Activated CD4-positive, alpha-beta T cell treated with anti-CD3 and anti-CD28 coated beads, Interleukin-2, amount 10 ng/mL, durations not matched to agents 24 days and 14 days (primary cell): ENCODE measurements at regions not wholly inside any gene's neighbourhood (a gene's known extent, or its start where the extent isn't known, plus 50 kb on each side); places are given as distances from the start of the nearest gene placed in this dataset.
A peak's percentile ranks its signal among the peaks of the same experiment; 100 is the strongest.

Source experiments
- DNase-seq: peaks from one replicate; pipeline ENCODE4 v3.0.0; 2022
- H3K27ac Mint-ChIP-seq: one replicate; pipeline ENCODE4 v1.8.0; 2022; ENCODE audit warnings: mild to moderate bottlenecking, mixed read lengths
- H3K27me3 Mint-ChIP-seq: one replicate; pipeline ENCODE4 v1.8.0; 2022; ENCODE audit warnings: mixed read lengths
- H3K36me3 Mint-ChIP-seq: one replicate; pipeline ENCODE4 v1.8.0; 2022; ENCODE audit warnings: low read depth, mild to moderate bottlenecking, mixed read lengths
- H3K4me1 Mint-ChIP-seq: one replicate; pipeline ENCODE4 v1.8.0; 2021; ENCODE audit warnings: mixed read lengths
- H3K4me3 Mint-ChIP-seq: one replicate; pipeline ENCODE4 v1.8.0; 2022; ENCODE audit warnings: mild to moderate bottlenecking, moderate library complexity, mixed read lengths
- H3K9me3 Mint-ChIP-seq: one replicate; pipeline ENCODE4 v1.8.0; 2021; ENCODE audit warnings: mixed read lengths
- intact Hi-C: fragments of 100-400 bp; cut with micrococcal nuclease; formaldehyde crosslinking; loops from one replicate; pipeline ENCODE4 v1.15.1; 2023

DNA sequence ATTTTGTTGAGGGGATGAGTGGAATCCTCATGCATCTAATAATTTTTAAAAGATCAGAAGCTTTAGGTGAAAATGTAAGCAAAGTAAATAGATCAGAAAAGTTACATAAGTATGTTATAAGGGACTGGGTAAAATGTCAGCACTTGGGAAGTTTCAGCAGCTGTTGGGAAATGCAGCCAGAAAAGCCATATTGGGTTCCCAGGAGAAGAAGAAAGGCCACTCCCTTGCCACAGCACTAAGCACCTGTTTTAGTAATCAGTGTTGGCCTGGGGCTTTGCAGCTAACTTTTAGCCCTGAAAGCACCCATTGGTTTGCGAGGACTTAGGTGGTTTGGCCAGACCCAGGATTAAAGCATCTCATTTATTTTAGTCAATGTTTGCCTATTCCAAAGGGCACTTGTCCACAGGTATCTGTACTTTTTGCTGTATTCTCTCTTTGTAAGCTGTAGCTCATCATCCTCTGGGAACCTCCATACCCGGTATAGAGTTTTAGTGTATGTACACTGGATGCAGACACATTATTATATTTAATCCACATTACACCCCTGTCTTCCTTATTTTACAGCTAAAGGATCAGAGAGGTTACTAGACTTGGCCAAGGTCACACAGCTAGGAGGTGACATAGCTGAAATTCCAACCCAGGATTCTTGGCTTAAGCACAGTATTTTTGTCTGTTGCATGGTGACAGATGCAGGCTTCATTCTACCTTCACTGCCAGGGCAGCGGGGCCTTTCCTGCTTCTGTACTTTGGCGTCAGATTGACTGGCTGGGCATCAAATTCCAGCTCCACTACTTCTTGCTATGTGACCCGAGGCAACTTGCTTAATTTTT is 127.7 kb upstream of the SESN3 start:
- H3K27me3 Mint-ChIP-seq = no peaks in the 10 kb centered on the region
- intact Hi-C loops = no loop called here
- H3K4me3 Mint-ChIP-seq = no peak overlapping the region

DNA sequence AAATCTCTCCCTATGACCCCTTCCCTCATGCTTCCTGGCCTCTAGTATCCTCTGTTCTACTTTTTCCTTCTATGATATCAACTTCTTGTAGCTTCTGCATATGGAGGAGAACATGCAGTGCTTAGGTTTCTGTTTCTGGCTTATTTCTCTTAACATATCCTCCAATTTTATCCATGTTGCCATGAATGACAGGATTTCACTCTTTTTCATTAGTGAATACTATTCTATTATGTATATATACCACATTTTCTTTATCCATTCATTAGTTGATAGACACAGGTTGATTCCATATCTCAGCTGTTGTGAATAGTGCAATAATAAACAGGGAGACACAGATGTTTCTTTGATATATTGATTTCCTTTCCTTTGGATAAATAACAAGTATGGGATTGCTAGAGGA is 123.3 kb upstream of the SESN3 start:
- intact Hi-C loops = no loop called here
- no peak overlapping the region for H3K27ac Mint-ChIP-seq
- peaks cover 14% of the 10 kb centered on the region for H3K9me3 Mint-ChIP-seq
- no peak overlapping the region for H3K4me3 Mint-ChIP-seq
- H3K4me1 Mint-ChIP-seq = no peaks in the 10 kb centered on the region
- H3K27me3 Mint-ChIP-seq = peaks cover 4% of the 10 kb centered on the region
- peaks cover 3% of the 10 kb centered on the region for H3K36me3 Mint-ChIP-seq
- DNase-seq = no peak

More for the DNA sequence above, 127.7 kb upstream of the SESN3 start:
- Mint-ChIP-seq H3K36me3 (no peaks in the 10 kb centered on the region), H3K9me3 (peaks cover 3% of the 10 kb centered on the region), H3K27ac (no peak overlapping the region), H3K4me1 (no peaks in the 10 kb centered on the region)
- no peak for DNase-seq

DNA sequence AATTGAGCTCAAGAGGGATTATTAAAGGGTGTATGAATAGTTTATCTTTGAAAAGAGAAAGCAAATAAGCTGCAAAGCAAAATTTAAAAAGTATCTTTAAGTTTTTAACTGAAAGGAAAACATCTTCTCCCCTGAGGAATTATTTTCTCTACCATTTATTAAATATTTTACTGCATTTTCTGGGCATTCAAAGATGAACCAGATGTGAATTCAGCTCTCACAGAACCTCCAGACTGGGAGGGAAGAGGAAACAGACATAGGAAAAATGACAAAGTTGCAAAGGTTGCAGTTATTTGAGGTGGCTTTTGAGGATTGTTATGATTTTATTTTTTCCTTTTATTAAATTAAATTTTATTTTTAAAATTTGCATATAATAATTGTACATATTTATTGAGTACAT is 122.7 kb upstream of the SESN3 start:
- DNase-seq = no peak
- Mint-ChIP-seq H3K27ac (no peak overlapping the region), H3K4me1 (no peaks in the 10 kb centered on the region), H3K36me3 (peaks cover 8% of the 10 kb centered on the region), H3K27me3 (peaks cover 7% of the 10 kb centered on the region), H3K9me3 (peaks cover 20% of the 10 kb centered on the region), H3K4me3 (no peak overlapping the region)
- intact Hi-C loops = no loop called here

DNA sequence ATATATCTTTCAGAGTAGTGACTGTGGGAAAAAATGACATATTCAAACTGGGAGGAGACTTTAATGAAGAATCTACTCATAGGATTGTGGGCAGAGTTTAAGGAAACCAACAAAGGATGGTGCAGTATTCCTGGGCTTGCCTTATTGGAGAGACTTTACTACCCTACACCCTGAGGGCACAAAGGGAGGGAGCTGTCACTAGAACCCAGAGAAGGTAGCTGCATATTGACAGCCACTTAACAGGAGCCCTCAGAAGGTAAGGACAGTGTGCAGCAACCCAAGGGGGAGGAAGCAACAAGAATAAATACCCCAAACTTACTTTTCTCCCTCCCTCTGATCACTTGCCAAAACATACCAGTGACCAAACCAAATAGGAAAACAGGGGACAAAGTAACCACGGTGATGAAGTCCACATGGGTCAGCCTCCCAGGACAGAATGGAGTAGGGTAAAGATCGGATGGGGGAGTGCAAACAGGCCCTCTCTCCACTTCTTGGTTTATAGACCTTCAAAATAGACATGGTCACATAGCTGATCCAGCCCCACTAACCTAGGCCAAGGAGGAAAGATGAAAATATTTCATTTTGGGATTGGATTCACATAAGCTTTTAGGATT is 121.8 kb upstream of the SESN3 start:
- Mint-ChIP-seq H3K4me1 (no peaks in the 10 kb centered on the region), H3K9me3 (peaks cover 26% of the 10 kb centered on the region), H3K27ac (no peak overlapping the region), H3K36me3 (peaks cover 11% of the 10 kb centered on the region), H3K4me3 (no peak overlapping the region), H3K27me3 (peaks cover 7% of the 10 kb centered on the region)
- intact Hi-C loops = no loop called here
- no peak for DNase-seq

DNA sequence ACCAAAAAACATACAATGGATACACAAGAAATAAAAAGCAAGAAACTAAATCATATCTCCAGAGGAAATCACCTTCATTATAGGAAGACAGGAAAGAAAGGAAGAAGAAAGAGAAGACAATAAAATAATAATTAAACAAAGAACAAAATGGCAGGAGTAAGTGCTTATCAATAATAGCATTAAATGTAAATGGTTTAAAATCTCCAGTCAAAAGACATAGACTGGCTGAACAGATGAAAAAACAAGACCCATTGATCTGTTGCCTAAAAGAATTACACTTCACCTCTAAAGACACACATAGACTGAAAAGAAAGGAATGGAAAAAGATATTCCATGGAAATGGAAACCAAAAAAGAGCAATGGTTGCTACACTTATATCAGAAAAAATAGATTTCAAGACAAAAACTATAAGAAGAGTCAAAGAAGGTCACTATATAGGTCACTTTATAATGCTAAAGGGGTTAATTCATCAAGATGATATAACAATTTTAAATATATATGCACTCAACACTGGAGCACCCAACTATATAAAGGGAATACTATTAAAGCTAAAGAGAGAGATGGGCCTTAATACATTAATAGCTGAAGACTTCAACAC is 118.4 kb upstream of the SESN3 start:
- intact Hi-C loops = loop anchor here (5.0 to 10.0 kb wide), 2 partner anchors 95 to 208 kb away; no protein-coding TSS in a partner anchor
- peaks cover 8% of the 10 kb centered on the region for H3K27me3 Mint-ChIP-seq
- H3K4me1 Mint-ChIP-seq = peaks cover 16% of the 10 kb centered on the region
- no peak overlapping the region for H3K27ac Mint-ChIP-seq
- no peak for DNase-seq
- H3K36me3 Mint-ChIP-seq = peaks cover 11% of the 10 kb centered on the region
- H3K9me3 Mint-ChIP-seq = peaks cover 31% of the 10 kb centered on the region
- H3K4me3 Mint-ChIP-seq = no peak overlapping the region

DNA sequence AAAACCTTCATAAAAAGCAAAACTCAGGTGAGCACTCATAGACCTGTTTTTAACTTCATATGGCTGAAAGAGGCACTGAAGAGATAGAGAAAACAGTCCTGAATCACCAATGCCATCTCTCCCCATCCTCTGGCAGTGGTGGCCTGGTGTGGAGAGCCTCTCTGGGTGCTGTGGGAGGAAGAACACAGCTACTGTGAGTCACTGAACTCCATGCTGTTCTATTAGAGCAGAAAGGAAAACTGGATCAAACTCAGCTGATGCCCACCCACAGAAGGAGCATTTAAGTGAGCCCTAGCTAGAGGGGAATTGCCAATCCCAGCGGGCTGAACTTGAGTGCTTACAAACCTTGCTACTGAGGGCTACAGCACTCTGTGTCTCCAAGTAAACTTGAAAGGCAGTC is 115.3 kb upstream of the SESN3 start:
- Mint-ChIP-seq H3K36me3 (peaks cover 11% of the 10 kb centered on the region), H3K4me1 (peaks cover 30% of the 10 kb centered on the region), H3K27ac (peak overlapping the region; percentile 69), H3K4me3 (no peak overlapping the region), H3K27me3 (peaks cover 11% of the 10 kb centered on the region), H3K9me3 (peaks cover 29% of the 10 kb centered on the region)
- intact Hi-C loops = loop anchor here (5.0 to 10.0 kb wide), 2 partner anchors 99 to 211 kb away; no protein-coding TSS in a partner anchor
- DNase-seq = peak; percentile 58

DNA sequence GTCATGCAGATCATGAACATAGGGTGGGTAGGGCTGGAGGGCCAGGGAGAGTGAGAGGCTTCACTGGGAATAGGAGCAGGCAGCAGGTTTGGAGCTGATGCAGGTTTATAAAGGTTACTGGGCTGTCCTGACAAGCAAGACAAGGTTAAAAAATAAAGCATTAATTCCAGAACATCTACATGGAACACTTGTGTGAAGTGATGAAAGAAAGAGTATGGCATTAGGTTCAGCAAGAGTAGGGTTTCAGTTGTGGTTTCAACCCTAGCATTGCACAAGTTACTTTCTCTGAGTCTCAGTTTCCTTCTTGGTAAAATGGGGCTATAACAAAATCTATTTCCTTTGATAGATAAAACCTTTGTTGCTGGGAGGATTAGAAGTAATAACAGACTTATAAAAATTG is 114.6 kb upstream of the SESN3 start:
- peaks cover 27% of the 10 kb centered on the region for H3K9me3 Mint-ChIP-seq
- intact Hi-C loops = loop anchor here (1.0 to 10.0 kb wide), 5 partner anchors 8 to 360 kb away; no protein-coding TSS in a partner anchor
- H3K27me3 Mint-ChIP-seq = peaks cover 9% of the 10 kb centered on the region
- H3K27ac Mint-ChIP-seq = peak overlapping the region; percentile 50
- H3K4me3 Mint-ChIP-seq = peak overlapping the region; percentile 48
- H3K4me1 Mint-ChIP-seq = peaks cover 30% of the 10 kb centered on the region
- H3K36me3 Mint-ChIP-seq = peaks cover 11% of the 10 kb centered on the region
- DNase-seq = peak; percentile 57

DNA sequence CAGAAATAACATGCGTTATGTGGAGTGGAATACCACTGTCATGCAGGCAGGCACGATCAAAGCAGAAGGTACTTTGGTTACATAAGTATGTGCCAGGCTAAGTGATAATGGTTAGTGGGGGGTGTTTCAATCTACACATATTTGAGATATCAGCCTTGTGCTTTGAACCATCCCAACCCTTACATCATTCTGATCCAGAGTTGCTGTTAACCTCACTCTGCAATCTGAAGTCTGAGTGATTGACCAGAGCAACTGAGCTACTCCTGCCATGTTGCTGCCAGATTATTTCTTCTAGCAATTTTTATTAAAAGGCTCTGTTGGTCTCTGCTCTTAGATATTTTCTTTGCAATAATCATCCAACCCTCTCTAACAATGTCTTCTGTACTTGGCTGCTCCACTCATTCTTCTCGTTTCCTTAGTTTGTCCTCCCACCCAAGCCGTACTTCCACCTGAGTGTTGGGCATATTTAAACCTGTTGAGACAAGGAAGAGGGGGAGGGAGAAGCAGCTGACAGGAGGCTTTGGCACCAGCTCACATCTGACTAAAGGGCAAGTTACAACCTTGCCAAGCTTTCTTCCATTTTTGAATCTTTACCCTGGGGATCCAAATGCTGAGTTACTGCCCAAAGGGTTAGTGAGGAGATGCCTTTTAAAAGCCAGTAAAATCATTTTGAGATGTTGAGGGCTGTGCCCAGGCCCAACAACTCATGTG is 114.1 kb upstream of the SESN3 start:
- H3K9me3 Mint-ChIP-seq = peaks cover 27% of the 10 kb centered on the region
- H3K36me3 Mint-ChIP-seq = peaks cover 11% of the 10 kb centered on the region
- peak overlapping the region; percentile 50 for H3K27ac Mint-ChIP-seq
- peaks cover 9% of the 10 kb centered on the region for H3K27me3 Mint-ChIP-seq
- DNase-seq = peak; percentile 44
- H3K4me1 Mint-ChIP-seq = peaks cover 33% of the 10 kb centered on the region
- intact Hi-C loops = loop anchor here (1.0 to 10.0 kb wide), 5 partner anchors 8 to 360 kb away; no protein-coding TSS in a partner anchor
- H3K4me3 Mint-ChIP-seq = peak overlapping the region; percentile 48

DNA sequence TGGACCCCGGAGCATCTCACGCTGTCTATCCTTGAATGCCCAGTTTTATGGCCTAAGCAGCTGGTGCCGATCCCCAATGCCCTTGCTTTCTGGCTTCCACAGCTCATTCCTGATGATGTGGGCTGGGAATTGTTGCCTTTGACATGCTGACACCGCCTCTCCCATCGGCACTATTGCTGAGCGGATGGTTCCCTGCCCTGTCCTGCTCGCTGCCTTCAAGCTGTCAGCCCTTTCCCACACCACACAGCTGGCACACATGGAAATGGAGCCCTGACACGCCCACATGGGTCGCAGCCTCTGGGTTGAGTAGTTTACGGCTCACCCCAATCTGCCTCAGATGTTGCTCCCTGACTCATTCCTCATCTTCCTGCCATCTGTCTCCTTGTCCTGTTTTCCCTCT is 110.2 kb upstream of the SESN3 start:
- Mint-ChIP-seq H3K4me3 (no peak overlapping the region), H3K9me3 (peaks cover 9% of the 10 kb centered on the region), H3K27ac (peak overlapping the region; percentile 56), H3K36me3 (no peaks in the 10 kb centered on the region), H3K4me1 (peaks cover 31% of the 10 kb centered on the region), H3K27me3 (peaks cover 4% of the 10 kb centered on the region)
- peak; percentile 48 for DNase-seq
- intact Hi-C loops = loop anchor here (10.0 kb wide), 1 partner anchor 104 kb away; no protein-coding TSS in a partner anchor

DNA sequence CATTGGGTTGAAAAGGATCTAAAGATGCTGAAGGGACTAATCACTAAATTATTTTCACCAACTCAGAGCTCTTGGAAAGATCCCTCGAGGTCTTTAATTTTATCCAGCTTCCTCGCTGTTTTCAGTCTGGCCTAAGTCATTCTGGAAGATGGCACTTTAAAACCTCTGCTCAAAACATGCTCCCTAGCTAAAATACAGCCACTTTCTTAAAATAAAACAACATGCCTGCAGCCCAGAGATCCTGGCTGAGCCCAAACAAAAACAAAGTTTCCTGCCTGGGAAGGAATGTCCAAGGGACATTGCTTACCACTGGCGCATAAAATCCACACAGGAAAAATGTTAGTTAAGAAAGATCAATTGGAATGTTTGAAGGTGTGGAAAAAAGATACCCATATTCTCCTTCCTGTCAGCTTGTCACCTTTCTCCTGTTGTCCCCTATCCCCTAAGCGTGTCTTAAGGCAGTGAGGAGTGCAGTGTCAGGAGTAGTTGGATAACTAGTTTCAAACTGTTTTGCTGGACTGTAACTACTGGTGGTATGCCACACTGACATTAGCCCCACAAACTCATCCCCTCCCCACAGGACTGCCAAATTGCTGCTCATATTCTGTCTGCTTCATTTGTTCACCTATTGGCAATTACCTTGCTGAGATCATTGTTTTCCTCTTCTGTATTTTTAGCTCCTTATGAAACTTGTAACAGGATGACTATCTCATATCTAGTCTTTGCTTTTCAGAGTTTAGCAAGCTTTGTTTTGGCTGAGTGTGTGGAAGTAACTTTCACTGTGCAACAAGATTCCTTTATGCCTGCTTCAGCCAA is 108.3 kb upstream of the SESN3 start:
- intact Hi-C loops = loop anchor here (2.0 to 5.0 kb wide), 4 partner anchors 16 to 343 kb away; partner anchors contain the start of gene SESN3
- H3K27me3 Mint-ChIP-seq = peaks cover 2% of the 10 kb centered on the region

DNA sequence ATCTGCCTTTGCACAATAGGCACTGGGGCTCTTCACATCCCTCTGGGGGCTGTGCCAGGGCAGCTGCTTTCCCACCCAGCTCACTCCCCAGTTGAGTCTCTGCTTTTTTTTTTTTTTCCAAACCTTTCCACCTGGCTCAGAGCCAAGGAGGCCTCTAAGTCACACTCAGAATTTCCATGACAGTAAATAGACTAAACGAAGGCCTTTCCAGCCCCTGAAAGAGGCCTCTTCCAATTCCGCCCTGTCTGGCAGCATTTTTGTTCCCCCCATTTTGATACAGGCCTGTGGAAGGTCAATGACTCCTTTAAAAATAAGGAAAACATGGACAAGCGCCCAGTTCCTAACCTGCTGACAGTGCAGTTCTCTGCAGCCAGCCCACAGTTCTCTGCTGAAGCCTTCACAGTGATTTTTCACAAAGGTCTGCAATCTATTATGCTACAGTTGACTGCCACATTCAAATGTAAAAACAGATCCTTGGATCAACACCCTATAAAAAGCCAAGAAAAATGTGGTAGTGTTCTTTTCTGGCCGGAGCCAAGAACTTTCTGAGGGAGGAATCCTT is 107.5 kb upstream of the SESN3 start:
- DNase-seq = no peak
- intact Hi-C loops = loop anchor here (2.0 to 5.0 kb wide), 4 partner anchors 16 to 344 kb away; partner anchors contain the start of gene SESN3
- Mint-ChIP-seq H3K4me1 (peaks cover 21% of the 10 kb centered on the region), H3K27me3 (peaks cover 2% of the 10 kb centered on the region), H3K9me3 (no peaks in the 10 kb centered on the region), H3K4me3 (no peak overlapping the region), H3K27ac (no peak overlapping the region), H3K36me3 (no peaks in the 10 kb centered on the region)

More for the DNA sequence above, 108.3 kb upstream of the SESN3 start:
- DNase-seq = no peak
- no peaks in the 10 kb centered on the region for H3K9me3 Mint-ChIP-seq
- no peaks in the 10 kb centered on the region for H3K36me3 Mint-ChIP-seq
- H3K27ac Mint-ChIP-seq = no peak overlapping the region
- H3K4me3 Mint-ChIP-seq = no peak overlapping the region
- peaks cover 23% of the 10 kb centered on the region for H3K4me1 Mint-ChIP-seq

DNA sequence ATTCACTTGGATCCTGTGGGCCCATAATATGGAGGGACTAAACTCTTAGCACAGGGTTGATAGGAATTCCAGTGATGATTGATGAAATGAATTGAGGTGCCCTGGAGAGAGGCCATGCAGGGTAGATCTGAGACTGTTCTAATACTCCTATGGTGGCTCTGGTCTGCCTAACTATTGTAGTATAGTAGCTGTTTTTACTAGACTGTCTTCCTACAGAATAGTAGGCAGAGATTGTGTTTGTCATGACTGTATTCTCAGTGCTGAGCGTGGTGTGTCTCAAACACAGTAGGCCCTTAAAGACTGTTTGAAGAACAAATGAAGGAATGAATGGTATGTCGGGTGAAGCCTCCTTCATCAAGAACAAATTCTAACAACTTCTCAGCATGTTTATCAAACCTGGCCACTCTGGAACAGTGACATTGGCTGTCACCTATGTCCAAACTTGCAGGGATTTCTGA is 107.0 kb upstream of the SESN3 start:
- peaks cover 2% of the 10 kb centered on the region for H3K27me3 Mint-ChIP-seq
- H3K4me3 Mint-ChIP-seq = no peak overlapping the region
- H3K4me1 Mint-ChIP-seq = peaks cover 16% of the 10 kb centered on the region
- no peak overlapping the region for H3K27ac Mint-ChIP-seq
- H3K36me3 Mint-ChIP-seq = no peaks in the 10 kb centered on the region
- no peak for DNase-seq
- intact Hi-C loops = loop anchor here (1.0 to 5.0 kb wide), 5 partner anchors 7 to 344 kb away; partner anchors contain the start of gene SESN3
- no peaks in the 10 kb centered on the region for H3K9me3 Mint-ChIP-seq
